HG03520 (cell line): ENCODE measurements at regions not wholly inside any gene's neighbourhood (a gene's known extent, or its start where the extent isn't known, plus 50 kb on each side); places are given as distances from the start of the nearest gene placed in this dataset.
"Not testable (repeated sequence)": the region's sequence is repeated elsewhere in the genome, so short reads cannot be mapped to it uniquely, and the experiment has no call there.

Experiments used
- ATAC-seq: cut with Tn5 transposase; IDR thresholded peaks from one replicate; pipeline ENCODE4 v1.9.1; 2021; ENCODE audit warnings: mild to moderate bottlenecking, moderate library complexity; ENCODE audit not compliant: unreplicated experiment

DNA sequence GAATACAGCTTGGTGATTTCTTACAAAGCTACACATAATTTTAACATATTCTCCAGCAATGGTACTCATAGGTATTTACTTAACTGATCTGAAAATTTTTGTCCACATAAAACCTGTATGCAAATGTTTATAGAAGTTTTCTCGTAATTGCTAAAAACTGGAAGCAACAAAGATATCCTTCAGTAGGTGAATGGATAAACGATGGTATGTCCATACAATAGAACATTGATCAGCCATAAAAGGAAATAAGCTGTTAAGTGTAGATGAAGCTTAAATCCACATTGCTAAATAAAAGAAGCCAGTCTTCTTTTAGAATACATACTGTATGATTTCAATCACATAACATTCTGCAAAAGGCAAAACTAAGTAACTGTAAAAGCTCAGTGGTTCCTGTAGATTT is 224.8 kb upstream of the DPYD start:
- ATAC-seq: no peak

GRCh38 chr1:98143403-98143802 is 222.6 kb upstream of the DPYD start:
- ATAC-seq: no peak

GRCh38 chr1:98133131-98133530 is 212.3 kb upstream of the DPYD start:
- ATAC-seq: no peak

DNA sequence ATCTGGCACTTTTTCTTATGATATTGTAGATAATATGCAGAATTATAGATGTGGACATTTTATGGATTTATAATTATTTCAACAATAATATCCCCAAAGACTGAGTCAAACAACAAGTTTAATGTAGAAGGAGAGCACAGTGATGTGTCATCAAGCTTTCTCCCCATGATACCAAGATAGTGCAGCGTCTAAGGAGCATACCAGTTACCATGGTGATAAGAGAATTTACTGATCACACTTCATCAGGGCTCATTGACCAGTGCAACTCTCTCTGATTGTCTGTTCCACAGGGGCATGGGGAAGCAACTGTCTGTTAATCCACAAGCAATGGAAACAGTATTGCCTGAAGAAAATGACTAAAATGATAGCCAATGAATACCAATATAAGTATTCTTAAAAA is 209.6 kb upstream of the DPYD start:
- no peak for ATAC-seq

DNA sequence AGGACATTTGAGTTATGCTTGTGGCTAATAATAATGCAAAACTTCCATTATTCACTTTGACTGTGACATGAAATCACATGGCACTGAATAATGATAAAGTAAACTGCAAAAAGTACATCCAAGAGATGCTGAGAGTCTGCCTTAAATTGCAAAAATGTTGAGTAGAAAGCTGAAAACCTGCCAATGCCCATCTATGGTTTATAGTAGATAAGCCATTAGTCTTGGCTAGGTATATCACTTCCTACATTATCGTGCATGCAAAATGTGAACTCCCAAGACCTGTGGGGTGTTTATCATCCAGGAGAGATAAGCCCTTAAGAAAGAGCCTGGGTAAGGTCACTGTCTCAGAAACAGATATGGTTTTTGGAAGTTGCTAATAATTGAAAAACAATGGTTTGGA is 208.7 kb upstream of the DPYD start:
- ATAC-seq: no peak

DNA sequence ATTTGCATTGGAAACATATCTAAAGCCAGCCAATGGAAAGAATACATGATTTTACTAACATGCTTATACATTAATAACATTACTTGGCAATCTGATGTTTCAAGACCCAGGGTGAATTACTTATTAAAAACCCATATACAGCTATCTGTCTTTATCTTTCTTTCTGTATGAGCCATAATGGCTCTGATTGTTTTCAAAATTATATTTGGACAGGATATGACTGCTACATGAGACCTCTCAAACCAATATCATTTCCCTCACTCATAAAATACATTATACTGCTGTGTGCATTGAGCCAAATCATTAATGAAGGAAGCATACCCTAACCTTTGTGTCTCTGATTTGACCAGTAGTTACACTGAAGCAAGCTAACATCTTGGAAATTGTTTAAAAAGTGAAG is 205.9 kb upstream of the DPYD start:
- ATAC-seq: no peak

GRCh38 chr1:98121646-98122045 is 200.8 kb upstream of the DPYD start:
- no peak for ATAC-seq

DNA sequence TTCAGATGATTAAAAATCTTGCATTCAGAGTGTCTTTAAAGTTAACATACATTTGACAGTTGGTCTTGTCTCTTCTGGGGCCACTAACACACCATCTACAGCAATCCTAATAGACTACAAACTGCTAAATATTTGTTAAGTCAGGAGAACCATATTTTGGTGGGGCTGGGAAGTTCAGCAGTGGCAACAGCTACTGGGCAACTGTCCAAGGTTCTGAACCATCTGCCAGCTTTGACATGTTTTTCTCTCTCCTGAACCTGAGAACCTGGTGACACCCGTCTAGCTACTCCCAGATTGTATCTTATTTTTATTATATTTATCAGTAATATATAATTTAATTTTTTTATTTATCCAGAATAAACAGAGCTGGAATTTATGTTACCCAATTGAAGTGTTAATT is 199.0 kb upstream of the DPYD start:
- ATAC-seq: no peak

DNA sequence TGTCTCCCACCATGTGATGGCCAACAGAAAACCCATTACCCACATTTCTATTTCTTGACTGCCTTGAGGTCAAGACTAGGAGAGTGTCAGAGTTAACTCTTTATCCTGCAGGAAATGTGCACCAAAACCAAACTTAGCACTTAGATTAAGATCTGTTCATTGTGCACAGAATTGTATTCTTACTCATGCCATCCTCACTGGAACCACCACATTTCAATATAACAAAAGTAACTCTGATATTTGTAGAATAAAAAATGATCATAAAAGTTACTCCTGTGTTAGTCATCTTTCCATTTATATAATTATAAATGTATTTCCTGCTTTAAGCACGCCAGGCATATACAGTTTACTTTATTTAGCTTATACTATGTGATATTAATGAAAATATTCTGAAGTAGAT is 193.0 kb upstream of the DPYD start:
- no peak for ATAC-seq

DNA sequence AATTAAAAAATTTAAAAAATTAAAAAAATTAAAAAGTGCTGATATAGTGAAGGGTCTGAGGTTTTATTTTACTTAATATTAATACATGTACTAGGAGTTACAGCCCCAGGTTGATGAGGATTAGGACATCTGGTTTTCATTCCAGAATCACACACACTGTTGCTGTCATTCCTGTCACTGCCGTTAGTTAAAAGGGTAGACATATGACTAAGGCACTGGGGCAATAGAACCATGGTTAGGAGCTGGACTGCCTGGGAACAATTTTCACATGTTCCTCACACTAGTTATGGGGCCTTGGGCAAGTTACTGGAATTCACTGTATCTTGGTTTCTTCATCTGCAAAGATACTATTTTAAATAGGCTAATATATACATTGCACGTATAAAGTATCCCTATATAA is 191.8 kb upstream of the DPYD start:
- no peak for ATAC-seq

GRCh38 chr1:98110674-98111073 is 189.8 kb upstream of the DPYD start:
- ATAC-seq: no peak

DNA sequence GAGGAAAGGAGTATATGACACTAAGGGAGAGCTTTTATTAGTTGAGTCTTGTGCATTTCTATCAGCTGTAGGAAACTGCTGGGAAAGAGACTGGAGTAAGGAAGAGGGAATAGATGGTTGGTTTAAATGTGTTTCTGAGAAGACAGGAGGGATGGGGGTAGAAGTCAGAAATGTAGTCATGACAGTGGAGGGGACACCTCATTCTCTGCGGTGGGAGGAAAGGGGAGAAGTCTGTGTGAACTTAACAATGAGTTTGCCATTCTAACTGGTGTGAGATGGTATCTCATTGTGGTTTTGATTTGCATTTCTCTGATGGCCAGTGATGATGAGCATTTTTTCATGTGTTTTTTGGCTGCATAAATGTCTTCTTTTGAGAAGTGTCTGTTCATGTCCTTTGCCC is 187.5 kb upstream of the DPYD start:
- not testable (repeated sequence) for ATAC-seq

GRCh38 chr1:98107256-98107655 is 186.4 kb upstream of the DPYD start:
- ATAC-seq: no peak

DNA sequence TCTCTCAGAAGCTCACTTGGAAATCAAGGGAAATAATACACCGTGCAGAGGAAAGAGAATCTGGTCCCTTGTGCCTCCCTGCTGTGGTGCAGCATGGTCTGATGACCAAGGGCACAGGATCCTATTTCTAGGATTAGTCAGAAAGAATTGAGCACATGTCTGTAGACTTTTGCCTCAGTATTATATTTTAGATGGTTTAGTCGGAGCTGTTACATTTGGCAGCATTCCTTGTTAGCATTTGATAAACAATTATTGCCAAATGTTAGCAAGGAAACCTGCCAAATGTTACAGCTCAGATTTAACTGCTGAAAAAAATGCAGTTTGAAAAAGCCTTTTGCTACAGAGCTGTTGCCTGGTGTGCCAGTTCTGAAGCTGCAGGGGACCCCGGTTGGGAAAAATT is 183.5 kb upstream of the DPYD start:
- ATAC-seq: no peak

DNA sequence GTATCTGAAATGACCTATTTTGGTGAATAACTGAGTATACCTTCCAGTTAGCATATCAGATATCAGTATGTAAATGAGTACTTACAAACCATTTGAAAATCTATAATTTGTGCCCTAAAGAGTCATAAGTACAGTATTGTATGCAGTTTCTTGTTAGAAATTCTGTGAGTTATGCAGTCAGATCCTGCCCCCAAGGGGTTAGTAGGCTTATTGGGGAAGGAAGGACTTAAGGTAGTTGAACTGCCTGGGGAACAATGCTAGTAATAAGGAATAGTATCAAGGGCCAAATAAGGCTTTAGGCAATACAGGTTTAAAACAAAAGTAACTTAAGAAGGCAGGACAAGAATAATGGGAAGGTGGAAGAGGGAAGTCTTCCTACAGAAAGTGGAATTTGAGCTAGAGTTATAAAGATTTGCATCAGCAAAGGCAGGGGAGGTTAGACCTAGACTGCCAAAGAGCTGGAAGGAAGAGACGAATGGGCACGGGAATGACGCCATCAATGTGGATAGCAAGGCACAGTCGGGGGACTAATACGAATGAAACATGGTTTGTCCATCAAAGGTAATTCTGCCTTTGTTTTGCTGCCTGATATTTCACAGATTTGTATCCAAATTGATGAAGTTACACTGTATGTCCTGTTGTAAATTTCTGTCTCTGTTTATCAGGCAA is 182.9 kb upstream of the DPYD start:
- ATAC-seq: no peak

DNA sequence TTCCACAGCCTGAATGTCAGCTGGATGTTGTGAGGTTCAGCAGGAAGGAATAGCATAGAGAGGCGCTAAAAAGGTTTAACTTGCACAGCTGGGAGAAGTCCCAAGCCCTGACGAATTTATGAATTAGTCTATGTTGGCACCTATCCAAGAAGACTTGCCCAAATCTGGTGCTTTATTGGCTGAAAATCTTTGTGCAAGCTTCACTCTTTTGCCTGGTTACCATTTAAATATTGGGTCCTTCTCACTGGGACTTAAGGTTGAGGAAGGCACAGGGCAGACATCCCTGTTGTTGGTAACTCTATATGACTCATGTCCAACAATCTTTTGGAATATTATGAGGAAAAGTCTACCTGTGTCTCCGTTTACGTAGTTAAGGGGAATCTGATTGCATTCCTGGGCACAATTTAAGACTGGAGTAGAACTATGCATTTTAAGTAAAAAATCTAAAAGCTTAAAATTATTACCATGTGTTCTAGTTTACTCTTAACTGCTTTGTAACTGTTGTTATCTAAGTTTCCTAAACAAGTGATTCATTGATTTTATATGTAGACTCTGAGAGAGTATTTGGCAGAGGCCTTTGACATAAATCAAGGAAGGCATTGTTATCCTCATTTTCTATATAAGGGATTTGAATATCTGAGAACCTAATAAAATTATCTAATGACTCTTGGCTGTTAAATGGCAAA is 181.7 kb upstream of the DPYD start:
- no peak for ATAC-seq

DNA sequence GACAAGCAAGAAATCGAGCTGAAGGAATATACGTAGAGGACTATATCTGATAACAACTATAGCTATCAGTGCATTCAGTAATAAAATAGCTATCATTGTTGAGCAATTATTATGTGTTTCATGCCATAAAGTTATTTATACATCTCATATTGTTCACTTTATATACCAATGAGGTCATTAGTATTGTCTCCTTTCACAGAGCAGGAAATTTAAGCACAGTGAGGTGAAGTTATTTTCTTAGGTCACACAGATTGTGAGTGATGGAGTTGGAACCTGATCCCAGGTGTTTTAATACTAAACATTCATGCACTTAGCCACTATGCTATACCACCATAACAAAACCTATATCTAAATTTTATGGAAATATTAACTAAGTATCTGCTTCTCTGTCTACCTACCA is 180.5 kb upstream of the DPYD start:
- no peak for ATAC-seq

- ATAC-seq: no peak
These were observed 178.7 kb upstream of the DPYD start for GRCh38 chr1:98099501-98099900.

DNA sequence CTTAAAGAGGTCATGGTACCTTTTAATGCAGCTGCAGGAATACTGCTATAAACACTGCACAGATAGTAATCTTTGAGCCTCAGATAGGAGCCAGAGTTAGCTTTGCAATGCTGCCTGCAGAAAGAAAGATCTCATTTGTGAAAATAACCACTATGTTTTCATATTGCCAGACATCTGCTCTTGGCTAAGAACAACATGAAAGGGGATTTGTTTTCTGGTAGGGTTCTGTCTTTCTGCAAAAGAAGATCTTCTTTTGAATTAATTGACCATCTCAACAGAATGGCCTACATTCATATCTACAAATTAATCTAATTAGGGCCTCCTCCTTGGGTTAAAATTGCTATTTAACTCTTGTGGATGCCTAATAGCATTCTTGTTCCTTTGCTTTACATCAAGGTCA is 177.6 kb upstream of the DPYD start:
- no peak for ATAC-seq

DNA sequence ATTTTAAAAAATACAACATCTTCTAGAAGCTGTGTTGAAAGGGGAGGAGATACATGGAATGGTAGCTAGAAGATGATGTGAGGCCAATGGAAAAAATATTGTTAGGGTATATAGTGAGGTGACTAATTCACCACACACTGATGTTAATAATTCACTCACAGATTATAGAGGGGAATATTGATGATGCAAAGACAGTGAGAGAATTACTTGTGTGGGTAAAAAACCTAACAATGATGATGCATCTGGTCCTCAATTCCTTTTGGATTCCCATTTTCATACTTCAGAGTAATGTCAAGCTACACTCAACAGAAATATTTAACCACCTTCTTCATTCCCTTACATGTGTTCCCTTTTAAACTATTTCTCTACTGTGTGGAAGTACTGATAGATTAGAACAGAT is 169.5 kb upstream of the DPYD start:
- ATAC-seq: no peak

- no peak for ATAC-seq
These were observed 167.5 kb upstream of the DPYD start for GRCh38 chr1:98088381-98088780.

DNA sequence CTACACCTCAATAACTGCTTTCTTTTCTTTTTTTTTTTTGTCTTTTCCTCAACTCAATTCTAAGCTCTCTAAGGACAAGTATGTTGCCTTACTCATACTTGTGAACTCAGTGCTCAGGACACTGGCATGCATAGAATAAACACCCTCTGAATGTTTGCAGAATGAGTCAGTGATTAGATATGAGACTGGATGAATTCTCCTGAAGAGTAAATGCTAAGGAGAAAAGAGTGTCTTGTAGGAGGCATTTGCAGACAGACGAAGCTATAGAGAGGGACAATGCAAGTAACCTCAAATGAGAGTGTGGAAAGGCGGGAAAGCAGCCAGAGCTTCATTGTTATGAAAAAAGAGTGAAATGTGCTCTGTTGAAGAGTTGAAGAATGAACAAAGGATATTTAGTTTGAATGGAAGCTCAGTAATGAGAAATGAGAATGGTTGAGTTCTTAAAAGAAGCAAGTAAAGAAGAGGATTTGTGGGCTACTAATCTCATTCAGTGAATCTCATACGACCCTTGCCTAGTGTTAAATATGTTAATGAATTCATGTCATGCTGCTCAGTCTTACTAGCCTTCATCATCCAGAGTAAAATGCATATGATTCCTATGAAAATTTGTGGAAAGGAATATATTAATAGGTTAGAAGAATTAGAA is 166.1 kb upstream of the DPYD start:
- no peak for ATAC-seq
